ENCODE measurements at regions not wholly inside any gene's neighbourhood (a gene's known extent, or its start where the extent isn't known, plus 50 kb on each side); places are given as distances from the start of the nearest gene placed in this dataset.
"Not testable (repeated sequence)": the region's sequence is repeated elsewhere in the genome, so short reads cannot be mapped to it uniquely, and the experiment has no call there.

GRCh38 chr6:120363429-120363828 lies 970.9 kb downstream of the TBC1D32 start:
- DNase-seq, result no peak
- no peak overlapping the region for H3K27ac ChIP-seq
- H3K27me3 ChIP-seq, result no peaks in the 10 kb centered on the region
- no peaks in the 10 kb centered on the region for H3K4me1 ChIP-seq
- peaks cover 0 to 5% (median 0%) of the 10 kb centered on the region in 4 donors for H3K9me3 ChIP-seq
- H3K36me3 ChIP-seq, result no peaks in the 10 kb centered on the region
- TF ChIP-seq POLR2A (IDR thresholded peaks at IDR 0.05), result no peak
- TF ChIP-seq, protein P1, sequence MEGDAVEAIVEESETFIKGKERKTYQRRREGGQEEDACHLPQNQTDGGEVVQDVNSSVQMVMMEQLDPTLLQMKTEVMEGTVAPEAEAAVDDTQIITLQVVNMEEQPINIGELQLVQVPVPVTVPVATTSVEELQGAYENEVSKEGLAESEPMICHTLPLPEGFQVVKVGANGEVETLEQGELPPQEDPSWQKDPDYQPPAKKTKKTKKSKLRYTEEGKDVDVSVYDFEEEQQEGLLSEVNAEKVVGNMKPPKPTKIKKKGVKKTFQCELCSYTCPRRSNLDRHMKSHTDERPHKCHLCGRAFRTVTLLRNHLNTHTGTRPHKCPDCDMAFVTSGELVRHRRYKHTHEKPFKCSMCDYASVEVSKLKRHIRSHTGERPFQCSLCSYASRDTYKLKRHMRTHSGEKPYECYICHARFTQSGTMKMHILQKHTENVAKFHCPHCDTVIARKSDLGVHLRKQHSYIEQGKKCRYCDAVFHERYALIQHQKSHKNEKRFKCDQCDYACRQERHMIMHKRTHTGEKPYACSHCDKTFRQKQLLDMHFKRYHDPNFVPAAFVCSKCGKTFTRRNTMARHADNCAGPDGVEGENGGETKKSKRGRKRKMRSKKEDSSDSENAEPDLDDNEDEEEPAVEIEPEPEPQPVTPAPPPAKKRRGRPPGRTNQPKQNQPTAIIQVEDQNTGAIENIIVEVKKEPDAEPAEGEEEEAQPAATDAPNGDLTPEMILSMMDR (IDR thresholded peaks at IDR 0.05), result no peak
- no peak overlapping the region for H3K4me3 ChIP-seq

DNA sequence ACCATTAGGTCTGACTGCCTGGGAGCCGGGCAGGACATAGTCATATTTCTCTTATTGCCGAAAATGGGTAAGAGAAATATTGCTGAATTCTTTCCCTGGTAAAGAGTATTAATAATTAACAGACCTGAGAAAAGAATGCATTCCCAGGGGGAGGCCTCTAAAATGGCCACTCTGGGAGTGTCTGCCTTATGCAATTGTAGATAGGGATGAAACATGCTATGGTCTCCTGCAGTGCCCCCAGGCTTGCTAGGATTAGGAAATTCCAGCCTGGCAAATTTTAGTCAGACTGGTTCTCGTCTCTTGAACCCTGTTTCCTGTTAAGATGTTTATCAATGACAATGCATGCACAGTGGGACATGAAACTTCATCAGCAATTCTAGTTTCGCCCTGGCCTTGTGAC lies 975.7 kb downstream of the TBC1D32 start:
- not testable (repeated sequence) for H3K4me3 ChIP-seq, H3K27me3 ChIP-seq, H3K36me3 ChIP-seq, H3K27ac ChIP-seq, H3K9me3 ChIP-seq, H3K4me1 ChIP-seq, DNase-seq

DNA sequence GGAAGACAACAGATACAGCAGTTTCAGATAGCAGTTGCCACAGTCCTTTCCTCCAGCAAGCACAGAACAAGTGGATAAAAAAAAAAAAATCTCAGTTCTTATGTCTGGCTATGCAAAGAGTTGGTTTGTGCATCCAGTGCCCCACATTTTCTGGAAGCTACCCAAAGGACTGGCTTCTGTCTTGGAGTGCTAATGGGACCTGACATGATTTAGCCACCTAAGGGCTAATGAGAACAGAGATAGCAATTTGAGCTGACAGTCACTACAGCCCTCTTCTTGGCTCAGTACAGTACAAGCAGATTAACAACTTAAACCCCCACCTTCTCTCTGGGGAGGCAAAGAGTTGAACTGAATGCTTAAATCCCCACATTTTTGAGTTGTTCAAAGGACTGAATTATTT lies 976.8 kb downstream of the TBC1D32 start:
- Histone ChIP-seq H3K27me3 (no peaks in the 10 kb centered on the region), H3K36me3 (no peaks in the 10 kb centered on the region), H3K4me3 (no peak overlapping the region), H3K9me3 (peaks cover 0 to 6% (median 0%) of the 10 kb centered on the region in 4 donors), H3K4me1 (no peaks in the 10 kb centered on the region), H3K27ac (no peak overlapping the region)
- DNase-seq, result no peak
- TF ChIP-seq, protein P1 (IDR thresholded peaks at IDR 0.05), result no peak
- TF ChIP-seq POLR2A (IDR thresholded peaks at IDR 0.05), result no peak

GRCh38 chr6:120355822-120356221 lies 978.5 kb downstream of the TBC1D32 start:
- Histone ChIP-seq H3K4me3 (no peak overlapping the region), H3K4me1 (no peaks in the 10 kb centered on the region), H3K9me3 (peaks cover 0 to 6% (median 0%) of the 10 kb centered on the region in 4 donors), H3K27ac (no peak overlapping the region), H3K27me3 (no peaks in the 10 kb centered on the region), H3K36me3 (no peaks in the 10 kb centered on the region)
- DNase-seq, result no peak
- TF ChIP-seq, protein P1 (IDR thresholded peaks at IDR 0.05), result no peak
- no peak for TF ChIP-seq POLR2A (IDR thresholded peaks at IDR 0.05)

GRCh38 chr6:120354452-120355098 lies 979.7 kb downstream of the TBC1D32 start:
- Histone ChIP-seq H3K4me3 (no peak overlapping the region), H3K9me3 (peaks cover 0 to 6% (median 0%) of the 10 kb centered on the region in 4 donors), H3K27me3 (no peaks in the 10 kb centered on the region), H3K36me3 (no peaks in the 10 kb centered on the region), H3K4me1 (no peaks in the 10 kb centered on the region), H3K27ac (no peak overlapping the region)
- DNase-seq, result no peak
- TF ChIP-seq, protein P1 (IDR thresholded peaks at IDR 0.05), result no peak
- no peak for TF ChIP-seq POLR2A (IDR thresholded peaks at IDR 0.05)

GRCh38 chr6:120352491-120352890 lies 981.8 kb downstream of the TBC1D32 start:
- Histone ChIP-seq H3K4me1 (no peaks in the 10 kb centered on the region), H3K36me3 (no peaks in the 10 kb centered on the region), H3K27me3 (no peaks in the 10 kb centered on the region), H3K9me3 (no peaks in the 10 kb centered on the region), H3K4me3 (no peak overlapping the region), H3K27ac (no peak overlapping the region)
- TF ChIP-seq, protein P1 (IDR thresholded peaks at IDR 0.05), result no peak
- TF ChIP-seq POLR2A (IDR thresholded peaks at IDR 0.05), result no peak
- DNase-seq, result no peak

Measured in Peyer's patch (tissue), 4 donors.